Activated gamma-delta T cell treated with anti-CD3 and anti-CD28 coated beads, Interleukin-2, amount 50 U/mL, for 16 hours (primary cell): ENCODE measurements at regions not wholly inside any gene's neighbourhood (a gene's known extent, or its start where the extent isn't known, plus 50 kb on each side); places are given as distances from the start of the nearest gene placed in this dataset.

ENCODE experiments used
- DNase-seq: peaks from one replicate; pipeline ENCODE4 v3.0.0-alpha.2; 2020; ENCODE audit warnings: low read depth

DNA sequence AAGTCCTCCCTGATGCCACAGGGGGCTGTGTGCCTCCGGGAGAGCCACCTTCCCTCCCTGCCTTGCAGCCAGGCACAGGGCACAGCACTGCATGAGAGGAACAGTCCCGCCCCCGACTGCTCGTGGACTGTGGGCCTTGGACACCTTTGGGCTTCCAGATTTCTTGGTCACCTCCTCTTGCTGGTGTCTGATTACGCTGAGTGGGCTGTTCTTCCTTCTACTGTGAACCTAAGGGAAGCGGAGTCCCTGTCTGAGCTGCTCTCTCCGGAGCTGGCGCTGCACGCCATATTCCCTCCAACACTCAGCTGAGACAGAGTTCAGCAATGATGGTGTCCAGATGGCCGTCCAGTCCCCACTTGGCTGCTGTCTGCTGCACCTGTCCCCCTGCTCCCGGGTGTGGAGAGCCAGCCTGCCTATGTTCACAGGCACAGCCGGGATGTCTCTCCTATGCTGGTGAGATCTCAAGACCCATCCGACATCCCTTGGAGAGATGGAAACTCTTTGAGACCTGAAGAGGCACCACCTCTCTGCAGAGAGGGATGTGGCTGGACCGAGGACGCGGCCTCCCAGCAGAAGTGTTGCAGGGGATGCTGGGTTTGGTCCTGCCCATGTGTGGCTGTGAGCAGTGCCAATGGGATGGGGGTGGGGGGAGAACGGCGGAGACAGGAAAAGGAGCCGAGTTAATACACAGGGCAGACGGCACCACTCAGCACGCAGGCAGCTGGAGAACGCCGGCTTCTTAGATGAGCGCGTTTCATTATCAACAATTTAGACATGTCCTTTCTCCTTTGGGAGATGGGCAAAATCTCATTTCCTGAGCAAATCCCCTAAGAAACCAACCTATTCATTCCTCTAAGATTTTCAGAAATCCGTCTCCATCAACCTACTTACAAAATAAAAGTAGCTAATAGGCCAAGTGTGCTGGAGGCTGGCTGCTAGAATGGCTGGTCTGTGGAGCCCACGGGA, 171.9 kb downstream of the ENGASE start:
- DNase-seq, result no peak

DNA sequence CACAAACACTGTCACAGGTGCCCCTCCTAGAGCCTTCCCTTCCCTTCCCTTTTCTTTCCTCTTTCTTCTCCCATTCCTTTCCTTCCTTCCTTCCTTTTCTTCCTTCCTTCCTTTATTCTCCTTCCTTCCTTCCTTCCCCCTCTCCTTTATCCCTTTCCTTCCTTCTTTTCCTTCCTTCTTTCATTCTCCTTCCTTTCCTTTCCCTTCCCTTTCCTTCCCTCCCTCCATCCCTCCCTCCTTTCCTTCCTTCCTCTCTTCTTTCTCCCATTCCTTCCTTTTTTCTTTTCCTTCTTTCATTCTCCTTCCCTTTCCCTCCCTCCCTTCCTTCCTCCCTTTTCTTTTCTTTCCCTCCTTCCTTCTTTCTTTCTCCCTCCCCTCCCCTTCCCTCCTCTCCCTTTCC, 170.0 kb downstream of the ENGASE start:
- DNase-seq, result no peak

DNA sequence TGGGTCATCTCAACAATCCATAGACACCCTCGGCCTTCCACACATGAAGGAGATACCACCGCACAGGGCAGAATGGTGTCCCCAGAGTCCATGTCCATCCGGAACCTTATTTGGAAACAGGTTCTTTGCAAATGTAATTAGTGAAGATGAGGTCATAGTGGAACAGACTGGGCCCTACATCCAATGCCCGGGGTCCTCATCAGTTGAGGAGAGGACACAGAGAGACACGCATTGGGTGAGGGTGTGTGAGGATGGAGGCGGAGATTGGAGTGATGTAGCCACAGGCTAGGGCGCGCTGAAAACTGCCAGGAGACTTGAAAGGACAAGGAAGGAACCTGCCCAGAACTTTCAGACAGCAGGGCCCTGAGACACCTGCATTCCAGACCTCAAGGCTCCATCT, 169.4 kb downstream of the ENGASE start:
- no peak for DNase-seq

DNA sequence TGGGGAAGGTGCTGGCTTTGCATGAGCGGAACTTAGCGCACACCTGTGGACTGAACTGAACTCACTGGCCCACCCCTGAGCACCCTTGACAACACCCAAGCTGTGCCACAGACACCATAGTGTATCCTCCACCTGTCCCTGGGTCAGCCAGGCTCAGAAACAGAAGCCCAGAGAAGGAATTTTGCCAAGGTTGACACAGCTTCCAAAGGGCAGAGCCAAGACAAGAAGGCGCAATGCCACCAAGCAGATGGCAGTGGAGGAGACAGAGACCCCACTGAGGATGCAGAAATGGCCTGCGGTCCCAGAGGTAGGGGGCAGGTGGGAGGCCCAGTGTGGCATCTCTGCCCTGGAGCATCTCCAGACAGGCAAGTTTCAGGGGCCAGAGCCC, 169.0 kb downstream of the ENGASE start:
- no peak for DNase-seq

DNA sequence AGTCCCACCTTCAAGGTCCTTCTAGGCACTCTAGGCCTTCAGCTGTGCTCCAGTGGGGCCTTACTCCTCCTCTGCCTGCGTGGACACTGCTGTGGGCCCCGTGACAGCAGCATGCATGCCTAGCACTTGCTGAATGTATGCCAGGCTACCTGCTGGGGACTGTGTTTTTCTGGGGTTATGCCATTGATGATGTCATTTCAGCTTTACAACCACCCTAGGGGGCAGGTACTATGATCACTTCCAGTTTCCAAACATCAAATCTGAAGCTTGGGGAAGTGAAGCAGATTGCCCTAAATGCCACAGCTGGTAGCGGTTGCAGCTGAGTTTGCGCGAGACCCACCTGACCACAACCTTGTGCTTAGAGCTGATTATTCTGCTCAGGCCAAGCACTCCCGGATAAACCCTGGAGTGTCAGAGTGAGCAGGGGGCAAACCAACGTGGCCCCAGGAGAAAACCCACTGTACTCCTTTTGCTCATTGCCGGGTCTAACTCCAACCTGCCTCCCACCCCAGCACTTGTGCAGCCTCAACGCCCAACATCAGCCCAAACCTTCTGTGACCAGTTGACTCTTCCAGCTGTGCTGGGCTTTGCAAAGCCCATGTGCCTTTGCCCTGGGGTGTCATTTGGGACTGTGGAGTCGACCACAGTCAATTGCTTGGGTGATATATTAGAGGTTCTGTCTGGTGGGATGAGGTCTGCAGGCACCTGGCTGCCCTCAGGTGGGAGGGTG, 168.4 kb downstream of the ENGASE start:
- DNase-seq, result no peak

DNA sequence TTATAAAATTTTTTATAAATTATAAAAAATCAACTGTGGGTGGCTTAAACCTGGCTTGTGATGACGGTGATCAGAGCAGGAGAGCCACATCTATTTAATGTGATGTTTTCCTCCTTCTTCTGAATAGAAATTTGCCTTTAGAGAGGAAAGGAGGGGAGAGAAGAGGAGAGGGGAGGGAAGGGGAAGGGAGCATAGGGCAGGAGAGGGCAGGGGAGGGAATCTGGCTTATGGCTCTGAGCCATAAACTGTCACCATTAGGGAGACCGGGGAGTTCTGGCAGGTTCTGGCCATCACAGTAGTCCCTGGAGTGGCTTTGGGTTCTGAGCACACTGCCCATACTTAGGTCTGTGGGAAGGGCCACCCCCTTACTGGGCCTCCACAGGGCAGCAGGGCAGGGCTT, 167.8 kb downstream of the ENGASE start:
- DNase-seq, result no peak

DNA sequence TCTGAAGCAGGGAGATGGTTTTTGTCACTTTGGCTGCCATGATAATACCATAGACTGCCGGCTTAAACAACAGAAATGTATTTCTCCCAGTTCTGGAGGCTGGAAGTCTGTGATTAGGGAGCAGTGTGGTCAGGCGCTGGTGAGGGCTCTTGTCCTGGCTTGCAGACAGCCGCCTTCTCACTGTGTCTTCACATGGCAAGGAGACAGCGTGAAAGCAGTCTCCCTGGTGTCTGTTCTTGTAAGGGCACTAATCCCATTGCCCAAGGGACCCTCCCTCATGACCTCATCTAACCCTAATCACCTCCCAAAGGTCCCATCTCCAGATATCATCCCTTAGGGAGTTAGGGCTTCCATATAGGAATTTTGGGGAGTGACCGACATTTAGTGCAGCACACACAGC, 167.0 kb downstream of the ENGASE start:
- no peak for DNase-seq

DNA sequence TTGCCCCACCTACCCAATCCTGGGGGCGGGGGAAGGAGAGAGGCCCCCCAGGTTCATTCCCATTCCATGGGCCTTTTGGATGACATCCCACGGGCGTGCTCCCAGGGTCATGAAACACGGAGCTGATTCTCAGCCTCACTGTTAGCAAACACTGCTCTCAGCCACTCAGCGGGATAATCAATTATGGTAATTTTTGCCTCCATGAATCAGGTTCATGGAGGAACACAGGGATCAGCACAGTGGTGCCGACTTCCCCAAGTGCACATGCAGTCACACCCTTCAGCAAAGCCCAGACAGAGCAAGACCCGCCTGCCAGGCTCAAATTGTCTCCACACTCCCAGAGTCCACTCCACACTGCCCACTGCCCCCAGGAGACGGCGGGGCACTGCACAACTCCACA, 164.6 kb downstream of the ENGASE start:
- no peak for DNase-seq

DNA sequence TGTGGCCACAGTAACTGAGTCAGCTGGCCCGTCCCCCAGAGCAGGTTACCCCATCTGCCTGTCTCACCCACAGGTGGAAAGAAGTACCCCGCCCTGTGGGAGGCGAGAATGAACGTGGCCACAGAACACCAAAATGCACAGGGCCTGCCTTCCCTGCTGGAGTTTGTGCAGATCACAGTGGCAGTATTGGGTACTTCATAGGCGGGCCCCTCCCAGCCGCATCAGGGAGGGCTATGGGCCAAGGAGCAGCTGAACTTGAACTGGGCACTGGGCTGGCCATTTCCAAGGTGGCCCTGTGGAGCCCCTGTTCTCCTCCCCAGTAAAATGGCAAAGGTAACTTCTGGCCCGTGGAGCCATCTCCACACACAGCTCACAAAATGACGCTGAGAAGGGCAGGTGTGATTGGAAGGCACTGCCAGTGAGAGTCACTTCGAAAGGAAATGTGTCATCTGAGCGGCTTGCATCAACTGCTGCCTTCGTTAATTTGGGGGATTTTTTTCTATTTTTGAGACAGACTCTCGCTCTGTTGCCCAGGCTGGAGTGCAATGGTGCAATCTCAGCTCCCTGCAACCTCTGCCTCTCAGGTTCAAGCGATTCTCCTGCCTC, 162.9 kb downstream of the ENGASE start:
- no peak for DNase-seq

DNA sequence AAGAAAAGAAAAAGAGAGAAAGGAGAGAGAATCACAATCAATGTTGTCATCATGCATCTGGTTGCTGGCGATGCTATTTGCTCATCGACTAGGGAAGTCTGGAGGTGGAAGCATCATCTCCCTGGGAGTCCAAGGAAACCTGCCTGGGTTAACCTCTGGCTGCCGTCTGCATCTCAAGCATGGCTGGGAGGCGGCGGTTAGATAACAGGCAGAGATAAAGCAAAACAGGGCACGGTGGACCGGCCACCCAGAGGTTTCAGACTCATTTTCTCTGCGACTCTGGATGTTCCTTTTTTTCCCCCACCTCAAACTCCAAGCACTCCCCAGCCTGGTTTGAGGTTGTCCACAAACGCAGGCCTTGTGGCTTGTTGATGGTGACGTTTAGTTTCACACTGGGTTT, 161.2 kb downstream of the ENGASE start:
- no peak for DNase-seq

DNA sequence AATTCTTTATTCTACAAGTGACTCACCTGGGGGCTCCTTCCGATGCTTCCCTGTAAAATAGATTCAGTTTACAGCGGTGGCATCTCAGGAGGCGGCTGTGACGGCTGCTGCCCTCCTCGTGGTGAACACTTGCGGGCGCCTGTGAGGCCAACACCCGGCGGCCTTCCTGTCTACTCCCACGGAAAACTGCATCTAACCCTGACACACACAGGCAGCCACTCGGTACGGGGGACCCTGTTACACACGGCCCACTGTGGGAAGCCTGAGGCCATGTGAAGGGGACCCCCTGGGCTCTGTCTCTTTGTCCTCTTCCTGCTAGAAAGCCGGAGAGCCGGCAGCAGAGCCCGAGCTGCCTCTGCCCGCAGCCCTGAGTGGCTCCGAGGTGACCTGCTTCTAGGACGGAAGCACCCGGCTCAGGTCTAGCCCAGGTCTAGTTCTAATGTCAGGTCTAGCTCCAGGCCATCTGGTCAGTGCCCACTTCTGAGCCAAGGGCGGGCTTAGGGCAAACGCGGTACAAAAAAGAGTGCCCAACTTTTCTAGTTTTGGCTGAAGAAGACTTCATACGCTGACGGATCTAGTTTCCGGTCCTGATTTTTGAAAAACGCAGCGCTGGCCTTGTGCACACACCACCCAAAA, 159.4 kb downstream of the ENGASE start:
- DNase-seq, result no peak

DNA sequence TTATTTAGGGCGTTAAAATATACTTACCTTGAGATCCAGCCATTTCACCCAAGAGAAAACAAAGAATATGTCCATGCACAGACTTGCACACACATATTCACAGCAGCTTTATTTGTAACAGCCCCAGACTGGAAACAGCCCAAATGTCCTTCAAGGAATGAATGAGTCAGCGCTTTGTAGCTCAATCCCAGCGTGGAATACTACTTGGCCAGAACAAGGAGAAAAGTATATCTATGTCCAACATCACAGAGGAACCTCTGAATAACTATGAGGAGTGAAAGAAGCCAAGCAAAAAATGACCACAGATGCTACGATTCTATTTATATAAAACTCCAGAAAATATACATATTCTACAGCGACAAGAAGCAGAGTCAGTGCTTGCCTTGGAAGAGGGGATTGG, 158.3 kb downstream of the ENGASE start:
- DNase-seq, result no peak

DNA sequence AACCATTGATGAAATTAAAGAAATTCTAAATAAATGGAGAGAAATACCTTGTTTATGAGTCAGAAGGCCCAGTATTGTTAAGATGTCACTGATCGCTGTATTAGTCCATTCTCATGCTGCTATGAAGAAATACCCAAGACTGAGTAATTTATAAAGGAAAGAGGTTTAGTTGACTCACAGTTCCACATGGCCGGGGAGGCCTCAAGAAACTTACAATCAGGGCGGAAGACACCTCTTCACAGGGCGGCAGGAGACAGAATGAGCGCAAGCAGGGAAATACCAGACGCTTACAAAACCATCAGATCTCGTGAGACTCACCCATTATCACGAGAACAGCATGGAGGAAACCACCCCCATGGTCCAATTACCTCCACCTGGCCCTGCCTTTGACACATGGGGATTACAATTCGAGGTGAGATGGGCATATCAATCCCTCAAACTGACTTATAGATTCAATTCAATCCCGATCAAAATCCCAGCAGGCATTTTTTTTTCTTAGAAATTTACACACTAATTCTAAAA, 157.2 kb downstream of the ENGASE start:
- no peak for DNase-seq

DNA sequence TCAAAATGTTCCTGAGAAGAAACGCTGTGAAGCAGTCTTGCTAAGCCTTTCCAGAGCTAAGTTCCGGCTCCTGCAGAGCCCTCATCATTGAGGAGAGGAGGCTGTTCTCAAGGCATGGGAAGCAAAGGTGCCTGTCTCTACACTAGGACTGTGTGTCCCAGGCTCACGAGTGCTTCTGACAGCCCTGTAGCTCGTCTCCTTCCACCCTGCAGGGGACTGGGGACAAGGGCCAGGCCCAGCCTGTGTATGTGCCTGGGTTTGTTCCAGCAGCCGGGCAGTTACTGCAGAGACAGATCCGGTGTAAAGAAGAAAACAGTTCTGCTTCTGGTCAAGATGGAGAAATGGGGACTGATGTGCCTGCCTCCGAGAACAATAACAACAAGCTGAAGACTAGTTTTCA, 156.0 kb downstream of the ENGASE start:
- no peak for DNase-seq

DNA sequence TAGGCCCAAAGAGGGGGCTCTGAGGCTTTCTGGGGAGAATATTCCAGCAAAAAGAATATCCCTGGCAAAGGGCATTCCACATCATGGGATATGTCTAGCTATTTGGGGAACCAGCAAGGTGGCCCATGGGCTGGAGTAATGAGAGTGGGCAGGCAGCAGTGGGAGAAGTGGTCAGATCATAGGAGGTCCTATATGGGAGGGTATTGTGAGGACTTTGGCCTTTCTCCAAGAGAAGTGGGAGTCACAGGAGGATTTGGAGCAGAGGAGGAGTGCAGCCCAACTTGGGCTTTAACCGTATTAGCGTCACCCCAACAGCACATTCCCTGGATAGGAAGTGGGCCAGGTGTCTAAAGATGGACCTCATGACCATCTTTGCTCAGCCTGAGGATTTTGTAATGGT, 151.4 kb downstream of the ENGASE start:
- DNase-seq, result no peak

DNA sequence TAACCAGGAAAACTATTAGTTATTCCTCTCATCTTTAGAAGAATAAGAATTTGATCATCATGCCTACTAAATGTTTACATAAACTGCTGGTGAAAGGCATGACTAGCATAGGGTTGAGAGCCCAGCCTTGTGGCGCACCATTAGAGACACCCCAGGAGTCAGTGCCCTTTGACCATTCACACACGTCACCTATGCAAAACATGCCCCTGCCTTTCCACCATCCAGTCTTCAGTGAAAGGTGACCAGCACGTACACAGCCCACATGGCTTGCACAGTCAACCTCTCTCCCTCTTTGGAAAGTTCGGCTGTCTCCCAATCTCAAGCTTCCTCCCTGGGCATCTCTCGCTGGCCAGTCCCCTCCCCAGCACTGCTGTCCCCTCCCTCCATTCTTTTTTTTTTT, 150.3 kb downstream of the ENGASE start:
- DNase-seq, result no peak

DNA sequence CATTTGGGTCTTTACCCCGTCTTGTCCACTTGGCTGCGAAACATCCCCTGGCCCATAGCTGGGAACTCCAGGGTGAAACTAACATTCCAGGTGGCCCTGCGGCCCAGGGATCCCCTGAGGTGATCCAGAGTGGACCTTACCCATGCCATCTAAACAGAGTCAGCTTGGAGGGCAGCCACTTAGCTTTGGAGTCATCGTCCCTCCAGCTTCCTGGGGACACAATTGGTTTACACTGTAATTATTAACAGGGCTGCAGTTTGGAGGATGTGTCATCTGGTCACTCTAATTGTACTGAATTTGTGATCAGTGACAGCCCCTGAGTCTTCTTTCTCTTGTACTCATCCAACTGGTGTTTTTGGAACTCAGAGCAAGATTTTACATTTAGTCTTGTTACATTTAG, 149.9 kb downstream of the ENGASE start:
- no peak for DNase-seq

DNA sequence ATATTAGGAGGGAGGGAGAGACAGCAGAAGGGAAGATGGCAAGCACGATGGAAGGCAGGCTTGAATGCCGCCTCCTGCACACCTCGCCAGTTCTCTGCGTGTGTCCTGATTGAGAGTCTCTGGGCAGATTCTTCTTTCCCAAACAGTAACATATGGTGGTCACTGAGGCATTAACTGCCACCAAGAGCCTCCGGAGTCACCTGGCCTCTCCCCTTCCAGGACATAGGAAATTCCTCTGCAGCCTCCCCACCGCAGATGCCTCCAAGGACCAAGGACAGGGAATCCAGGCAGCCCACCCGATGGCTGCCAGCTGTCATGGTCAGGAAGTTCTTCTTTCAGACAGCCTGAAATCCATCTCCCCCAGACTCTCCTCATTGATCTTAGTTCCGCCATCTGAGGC, 149.3 kb downstream of the ENGASE start:
- DNase-seq, result no peak

DNA sequence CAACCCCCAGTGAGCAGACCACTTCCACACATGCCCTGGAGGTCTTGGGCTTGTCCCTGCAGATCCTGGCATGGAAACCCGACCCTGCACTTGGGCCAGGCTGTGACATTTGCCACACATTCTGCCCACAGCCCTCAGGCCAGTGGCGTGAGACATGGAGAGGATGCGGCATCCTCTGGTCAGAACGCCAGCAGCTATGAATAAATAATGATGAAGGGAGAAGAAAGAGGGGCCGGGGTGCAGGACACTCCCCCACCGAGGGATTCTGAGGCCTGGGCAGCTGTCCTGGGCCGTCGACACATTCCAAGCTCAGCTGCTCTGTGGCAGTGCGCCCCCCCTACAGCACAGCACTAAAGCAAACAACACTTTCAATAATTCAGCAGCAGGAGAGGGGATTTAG, 148.8 kb downstream of the ENGASE start:
- no peak for DNase-seq

DNA sequence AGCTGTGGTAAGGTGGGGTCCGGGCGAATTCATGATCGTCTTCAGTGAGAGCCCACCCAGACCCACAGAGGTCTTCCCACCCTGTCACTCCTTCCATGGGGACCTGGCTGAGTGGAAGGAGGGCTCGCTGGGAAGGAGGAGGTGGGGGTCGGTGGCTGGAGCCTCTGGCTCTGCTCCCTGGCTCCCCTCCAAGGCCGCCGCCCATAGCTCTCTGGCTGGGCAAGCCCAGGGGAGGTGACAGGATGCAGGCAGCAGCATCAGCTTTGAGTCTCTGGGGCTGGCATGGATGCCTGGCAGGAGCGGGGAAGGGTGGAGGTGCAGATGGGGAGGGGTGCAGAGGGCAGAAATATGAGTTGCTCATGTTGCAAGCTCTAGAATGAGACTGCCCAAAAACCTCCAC, 147.0 kb downstream of the ENGASE start:
- no peak for DNase-seq

DNA sequence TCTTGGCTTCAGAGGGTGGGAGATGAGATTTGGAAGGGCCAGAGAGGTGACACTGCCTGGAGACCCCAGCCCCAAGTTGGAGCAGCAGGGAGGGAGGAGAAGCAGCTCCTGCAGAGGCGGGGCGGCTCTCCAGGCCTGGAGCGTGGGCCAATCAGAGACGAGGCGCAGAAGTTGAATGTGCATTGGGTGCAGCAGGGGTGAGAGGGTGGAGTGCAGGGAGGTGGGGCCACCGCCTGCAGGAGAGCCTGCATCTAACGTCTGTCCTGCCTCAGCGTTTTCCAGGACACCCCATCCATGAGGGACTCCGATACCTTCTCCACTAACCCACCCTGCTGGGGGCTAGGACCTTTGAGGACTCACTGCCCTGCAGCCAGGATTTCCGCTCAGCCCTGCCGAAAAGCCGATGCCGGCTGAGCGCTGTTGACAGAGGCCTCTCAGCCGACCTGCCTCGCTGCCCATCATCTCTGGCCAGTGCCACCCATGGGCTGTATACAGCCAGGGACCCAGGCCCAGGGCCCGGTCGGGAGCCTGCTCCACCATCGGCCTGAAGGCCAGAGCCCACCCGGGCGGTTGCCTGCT, 146.2 kb downstream of the ENGASE start:
- no peak for DNase-seq

DNA sequence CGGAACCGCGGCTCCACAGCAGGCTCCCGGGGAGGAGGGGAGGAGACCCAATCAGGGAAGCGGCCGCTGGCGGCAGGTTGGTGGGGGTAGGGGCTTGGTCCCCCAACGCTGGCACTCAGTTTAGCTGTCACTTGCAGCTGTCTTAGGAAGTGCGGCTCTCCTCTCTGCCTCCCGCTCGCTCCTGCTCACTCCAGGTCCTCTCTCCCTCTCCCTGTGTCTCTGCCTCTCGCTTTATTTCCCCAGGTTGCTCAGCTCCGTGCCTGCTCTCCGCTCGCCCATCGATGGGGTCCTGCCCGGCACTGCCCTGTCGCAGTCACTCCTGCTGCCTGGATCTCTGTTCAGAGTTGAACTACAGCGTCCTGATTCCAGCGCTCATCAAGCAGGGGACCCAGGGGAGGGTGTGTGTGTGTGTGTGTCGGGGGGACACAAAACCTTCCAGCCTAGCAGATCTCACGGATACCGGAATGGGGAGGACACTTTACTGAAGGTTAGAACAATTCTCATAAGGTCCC, 145.6 kb downstream of the ENGASE start:
- no peak for DNase-seq
